GM12878 (cell line): ENCODE measurements at regions not wholly inside any gene's neighbourhood (a gene's known extent, or its start where the extent isn't known, plus 50 kb on each side); places are given as distances from the start of the nearest gene placed in this dataset.

Experiments used
- ATAC-seq: fragments of 200-7000 bp; cut with Tn5 transposase; 3 replicates; pipeline ENCODE4 v1.9.1; 2020; ENCODE audit warnings: mild to moderate bottlenecking, moderate library complexity
- BruUV-seq: library from RNA; stranded (reverse); fragments of 400-500 nt; replicated peaks from 2 replicates; lab custom pipeline; 2021; lab: Mats Ljungman, UMichigan
- CTCF ChIA-PET: fragments of 300-600 bp; sonication (Branson Sonifier 250); formaldehyde crosslinking; extraction: SDS; loops from one replicate; lab custom pipeline; 2021; ENCODE audit warnings: inconsistent platforms; lab: Yijun Ruan, JAX
- POLR2A ChIA-PET: fragments of 350-600 bp; formaldehyde crosslinking; extraction: SDS; loops from one replicate; lab custom pipeline; 2021; ENCODE audit warnings: inconsistent platforms; lab: Charles Lee
- RAD21 ChIA-PET: fragments of 300-600 bp; sonication (Branson Sonifier 250); formaldehyde crosslinking; loops from one replicate; lab custom pipeline; 2023; ENCODE audit warnings: antibody characterized with exemption; ENCODE audit not compliant: unreplicated experiment; lab: Charles Lee
- SMC1A ChIA-PET: fragments of 300-600 bp; sonication (Branson Sonifier 250); formaldehyde crosslinking; loops from one replicate; lab custom pipeline; 2023; ENCODE audit not compliant: unreplicated experiment, uncharacterized antibody; lab: Charles Lee
- DNase-seq: peaks from one replicate; pipeline ENCODE4 v3.0.0-alpha.2; 2011; ENCODE audit warnings: low read depth, low spot score
- FAIRE-seq: peaks from 3 replicates; lab custom pipeline; 2011; peaks lifted over from hg19 to GRCh38; lab: Jason Lieb, UNC
- H2AFZ ChIP-seq: 2 replicates; pipeline ENCODE4 v1.6.0; 2011; ENCODE audit warnings: low read depth, low read length, control low read depth; ENCODE audit not compliant: control insufficient read depth
- H3K27ac ChIP-seq: 2 replicates; pipeline ENCODE4 v1.5.1; 2011; ENCODE audit warnings: control low read depth; ENCODE audit not compliant: control insufficient read depth, insufficient read depth
- H3K27me3 ChIP-seq, 2 experiments: replicated peaks in 1 of 2; 2 replicates each; pipeline versions ENCODE4 v1.6.0 to v1.6.1; 2011; ENCODE audit warnings: low read length in 1 of 2; ENCODE audit not compliant: control insufficient read depth in 2 of 2, insufficient read depth in 2 of 2
- H3K36me3 ChIP-seq, 2 experiments: 2 replicates each; pipeline ENCODE4 v1.5.1; 2011; ENCODE audit warnings: low read length in 1 of 2; ENCODE audit not compliant: control insufficient read depth in 2 of 2, insufficient read depth in 2 of 2
- H3K4me1 ChIP-seq: 2 replicates; pipeline ENCODE4 v1.6.1; 2011; ENCODE audit warnings: mild to moderate bottlenecking, low read length, moderate library complexity, mixed read lengths; ENCODE audit not compliant: control insufficient read depth, insufficient read depth
- H3K4me2 ChIP-seq: 2 replicates; pipeline ENCODE4 v1.6.0; 2011; ENCODE audit warnings: control low read depth; ENCODE audit not compliant: control insufficient read depth, insufficient read depth
- H3K4me3 ChIP-seq: fragments of 200-600 bp; sonication (generic); 2 replicates; pipeline ENCODE4 v1.5.1; 2016
- H3K79me2 ChIP-seq: 2 replicates; pipeline ENCODE4 v1.6.0; 2011; ENCODE audit warnings: low read length; ENCODE audit not compliant: control insufficient read depth, insufficient read depth
- H3K9ac ChIP-seq: 2 replicates; pipeline ENCODE4 v1.8.0; 2011; ENCODE audit warnings: low read length, control low read depth, mixed read lengths; ENCODE audit not compliant: control insufficient read depth, insufficient read depth
- H3K9me3 ChIP-seq: replicated peaks from 3 replicates; pipeline ENCODE4 v1.5.1; 2011; ENCODE audit warnings: mild to moderate bottlenecking, low read length; ENCODE audit not compliant: control insufficient read depth, insufficient read depth
- H4K20me1 ChIP-seq: 2 replicates; pipeline ENCODE4 v1.6.0; 2011; ENCODE audit not compliant: control insufficient read depth, insufficient read depth
- IRF5 ChIP-seq: fragments of 450-650 bp; IDR thresholded peaks from 2 replicates; pipeline ENCODE4 v1.6.1; 2017; ENCODE audit warnings: borderline replicate concordance
- MXI1 ChIP-seq: fragments of 150-350 bp; IDR thresholded peaks from 2 replicates; pipeline ENCODE4 v1.6.1; 2011; ENCODE audit warnings: low read depth, mild to moderate bottlenecking, inconsistent platforms, low read length, improper control_type of control experiment
- SMARCA5 ChIP-seq: fragments of 450-650 bp; IDR thresholded peaks from 2 replicates; pipeline ENCODE4 v1.6.1; 2017; ENCODE audit warnings: mild to moderate bottlenecking
- SP1 ChIP-seq: IDR thresholded peaks from one replicate; pipeline ENCODE4 v1.6.1; 2011; ENCODE audit warnings: low read depth, low read length
- SREBF1 ChIP-seq: IDR thresholded peaks from 2 replicates; pipeline ENCODE4 v1.6.1; 2012; ENCODE audit warnings: mild to moderate bottlenecking, low read length
- TBL1XR1 ChIP-seq: IDR thresholded peaks from 2 replicates; pipeline ENCODE4 v1.6.1; 2012; ENCODE audit warnings: low read depth, low read length, improper control_type of control experiment
- ZBED1 ChIP-seq: IDR thresholded peaks from 2 replicates; pipeline ENCODE4 v1.6.1; 2016; ENCODE audit warnings: borderline replicate concordance
- WGBS: methylation state at CpG from one replicate; pipeline ENCODE4 v1.1.6; 2016; ENCODE audit warnings: low lambda C conversion rate; ENCODE audit not compliant: insufficient replicate concordance, insufficient coverage; ENCODE audit errors: missing lambda C conversion rate; 5-methylcytosine and 5-hydroxymethylcytosine counted together
- in situ Hi-C: fragments of 300-500 bp; cut with MboI; formaldehyde crosslinking; loops from 9 replicates; pipeline ENCODE4 v1.14.3; 2018; ENCODE audit warnings: mixed read lengths
- intact Hi-C: fragments of 100-400 bp; cut with micrococcal nuclease; formaldehyde crosslinking; loops from one replicate; pipeline ENCODE4 v1.14.2; 2022; ENCODE audit not compliant: unreplicated experiment
- TF ChIP-seq, protein P1 (sequence below): IDR thresholded peaks from 2 replicates; pipeline ENCODE4 v1.6.1; 2011; ENCODE audit warnings: low read depth, low read length, improper control_type of control experiment, borderline replicate concordance
- TF ChIP-seq, protein P2 (sequence below): IDR thresholded peaks from 2 replicates; pipeline ENCODE4 v1.6.1; 2011; ENCODE audit warnings: borderline replicate concordance, low read depth, mild to moderate bottlenecking, moderate library complexity, mixed read lengths, low read length; ENCODE audit not compliant: insufficient read depth; ENCODE audit errors: extremely low read length

GRCh38 chr11:92399705-92400104 lies 175.1 kb downstream of the FAT3 start:
- intact Hi-C loops (no loop called here), in situ Hi-C loops (no loop called here)
- Histone ChIP-seq H3K27me3 (peaks cover 0 to 2% of the 10 kb centered on the region in 2 experiments; a peak in 1 of 4 replicates), H3K4me1 (no peaks in the 10 kb centered on the region), H3K36me3 (no peaks in the 10 kb centered on the region), H3K9me3 (no peaks in the 10 kb centered on the region), H4K20me1 (no peaks in the 10 kb centered on the region), H2AFZ (no peak overlapping the region), H3K27ac (no peak overlapping the region), H3K4me2 (no peak overlapping the region), H3K4me3 (no peak overlapping the region), H3K9ac (no peak overlapping the region), H3K79me2 (no peaks in the 10 kb centered on the region)
- CTCF ChIA-PET, result no interaction called here
- RAD21 ChIA-PET, result no interaction called here
- no peak for TF ChIP-seq SMARCA5
- TF ChIP-seq, protein P1, sequence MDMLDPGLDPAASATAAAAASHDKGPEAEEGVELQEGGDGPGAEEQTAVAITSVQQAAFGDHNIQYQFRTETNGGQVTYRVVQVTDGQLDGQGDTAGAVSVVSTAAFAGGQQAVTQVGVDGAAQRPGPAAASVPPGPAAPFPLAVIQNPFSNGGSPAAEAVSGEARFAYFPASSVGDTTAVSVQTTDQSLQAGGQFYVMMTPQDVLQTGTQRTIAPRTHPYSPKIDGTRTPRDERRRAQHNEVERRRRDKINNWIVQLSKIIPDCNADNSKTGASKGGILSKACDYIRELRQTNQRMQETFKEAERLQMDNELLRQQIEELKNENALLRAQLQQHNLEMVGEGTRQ, result no peak
- no peak for TF ChIP-seq SP1
- TF ChIP-seq, protein P2, sequence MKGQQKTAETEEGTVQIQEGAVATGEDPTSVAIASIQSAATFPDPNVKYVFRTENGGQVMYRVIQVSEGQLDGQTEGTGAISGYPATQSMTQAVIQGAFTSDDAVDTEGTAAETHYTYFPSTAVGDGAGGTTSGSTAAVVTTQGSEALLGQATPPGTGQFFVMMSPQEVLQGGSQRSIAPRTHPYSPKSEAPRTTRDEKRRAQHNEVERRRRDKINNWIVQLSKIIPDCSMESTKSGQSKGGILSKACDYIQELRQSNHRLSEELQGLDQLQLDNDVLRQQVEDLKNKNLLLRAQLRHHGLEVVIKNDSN, result no peak
- no peak for TF ChIP-seq TBL1XR1
- no peak for TF ChIP-seq ZBED1
- no peak for TF ChIP-seq IRF5
- no peak for TF ChIP-seq MXI1
- TF ChIP-seq SREBF1, result no peak
- WGBS, result 51% methylated on average over 3 of the region's 3 CpGs
- BruUV-seq, result no TSS peak
- ATAC-seq (no peak), DNase-seq (no peak), FAIRE-seq (no peak)
- SMC1A ChIA-PET, result no interaction called here
- POLR2A ChIA-PET, result no interaction called here
